IMR-90 (cell line): ENCODE measurements at regions not wholly inside any gene's neighbourhood (a gene's known extent, or its start where the extent isn't known, plus 50 kb on each side); places are given as distances from the start of the nearest gene placed in this dataset.

Experiments used
- ATAC-seq: fragments of 200-7000 bp; cut with Tn5 transposase; 2 replicates; pipeline ENCODE4 v1.9.1; 2020; ENCODE audit warnings: low read depth, mild to moderate bottlenecking, moderate library complexity
- BruUV-seq: library from RNA; stranded (reverse); fragments of 400-500 nt; replicated peaks from 2 replicates; lab custom pipeline; 2021; lab: Mats Ljungman, UMichigan
- CTCF ChIA-PET: fragments of 300-600 bp; formaldehyde crosslinking; extraction: SDS; loops from one replicate; lab custom pipeline; 2021; ENCODE audit warnings: antibody characterized with exemption; lab: Yijun Ruan, JAX
- POLR2A ChIA-PET: fragments of 300-600 bp; sonication (Branson Sonifier 250); formaldehyde crosslinking; loops from one replicate; lab custom pipeline; 2022; ENCODE audit warnings: antibody characterized with exemption; ENCODE audit not compliant: unreplicated experiment; lab: Charles Lee
- DNase-seq: peaks from one replicate; pipeline ENCODE4 v3.0.0; 2013
- H2AFZ ChIP-seq: replicated peaks from 2 replicates; pipeline ENCODE3; 2013; ENCODE audit warnings: low read length, mild to moderate bottlenecking; ENCODE audit not compliant: poor library complexity
- H2AK5ac ChIP-seq: 2 replicates; pipeline ENCODE4 v1.6.1; 2013; ENCODE audit warnings: low read depth, low read length, inconsistent platforms
- H2AK9ac ChIP-seq: replicated peaks from 2 replicates; pipeline ENCODE3; 2013; ENCODE audit warnings: mild to moderate bottlenecking, low read depth, low read length, moderate library complexity; ENCODE audit not compliant: poor library complexity
- H2BK120ac ChIP-seq: 2 replicates; pipeline ENCODE4 v1.6.1; 2013; ENCODE audit warnings: low read depth, low read length, inconsistent platforms
- H2BK15ac ChIP-seq: 3 replicates; pipeline ENCODE4 v1.6.1; 2013; ENCODE audit warnings: low read depth, low read length, inconsistent platforms
- H2BK20ac ChIP-seq: 2 replicates; pipeline ENCODE4 v1.6.1; 2013; ENCODE audit warnings: low read depth, mild to moderate bottlenecking, inconsistent platforms, low read length, moderate library complexity
- H2BK5ac ChIP-seq: 2 replicates; pipeline ENCODE4 v1.6.1; 2013; ENCODE audit warnings: mild to moderate bottlenecking, low read depth, low read length, inconsistent platforms; ENCODE audit not compliant: poor library complexity, severe bottlenecking
- H3K14ac ChIP-seq: replicated peaks from 2 replicates; pipeline ENCODE4 v1.6.1; 2013; ENCODE audit warnings: low read depth, low read length, inconsistent platforms
- H3K18ac ChIP-seq: 2 replicates; pipeline ENCODE4 v1.6.1; 2013; ENCODE audit warnings: low read depth, low read length, control low read depth
- H3K23ac ChIP-seq: 2 replicates; pipeline ENCODE4 v1.6.1; 2013; ENCODE audit warnings: low read depth, low read length, inconsistent platforms
- H3K27ac ChIP-seq: 2 replicates; pipeline ENCODE4 v1.5.1; 2013; ENCODE audit warnings: mild to moderate bottlenecking, control low read depth, low read length; ENCODE audit not compliant: insufficient read depth
- H3K27me3 ChIP-seq: 2 replicates; pipeline ENCODE4 v1.6.1; 2013; ENCODE audit warnings: low read length; ENCODE audit not compliant: control insufficient read depth, insufficient read depth
- H3K36me3 ChIP-seq: 2 replicates; pipeline ENCODE4 v1.6.1; 2013; ENCODE audit warnings: low read length, mixed read lengths; ENCODE audit not compliant: control insufficient read depth, insufficient read depth
- H3K4ac ChIP-seq: 2 replicates; pipeline ENCODE4 v1.6.1; 2013; ENCODE audit warnings: low read depth, low read length, inconsistent platforms
- H3K4me1 ChIP-seq: 2 replicates; pipeline ENCODE4 v1.6.1; 2013; ENCODE audit warnings: low read length, mixed read lengths; ENCODE audit not compliant: control insufficient read depth, insufficient read depth
- H3K4me2 ChIP-seq: 2 replicates; pipeline ENCODE4 v1.6.1; 2013; ENCODE audit warnings: low read depth, mild to moderate bottlenecking, control low read depth, low read length, moderate library complexity
- H3K4me3 ChIP-seq: 2 replicates; pipeline ENCODE4 v1.5.1; 2013; ENCODE audit warnings: low read depth, mild to moderate bottlenecking, control low read depth, low read length, moderate library complexity; ENCODE audit not compliant: insufficient read depth
- H3K56ac ChIP-seq: 2 replicates; pipeline ENCODE4 v1.6.1; 2013; ENCODE audit warnings: low read length, inconsistent platforms; ENCODE audit not compliant: insufficient read depth; ENCODE audit errors: extremely low read depth
- H3K79me1 ChIP-seq, 2 experiments: 2 replicates each; pipeline ENCODE4 v1.6.1; 2013; ENCODE audit warnings: low read length in 2 of 2, inconsistent platforms in 1 of 2, low read depth in 1 of 2
- H3K9ac ChIP-seq: 2 replicates; pipeline ENCODE4 v1.6.1; 2013; ENCODE audit warnings: low read depth, low read length, control low read depth
- H3K9me1 ChIP-seq: 2 replicates; pipeline ENCODE4 v1.6.1; 2013; ENCODE audit warnings: low read length, inconsistent platforms; ENCODE audit not compliant: insufficient read depth
- H3K9me3 ChIP-seq: 2 replicates; pipeline ENCODE4 v1.6.1; 2013; ENCODE audit warnings: low read length; ENCODE audit not compliant: control insufficient read depth, insufficient read depth
- H4K20me1 ChIP-seq: 2 replicates; pipeline ENCODE4 v1.6.1; 2013; ENCODE audit warnings: low read length, inconsistent platforms; ENCODE audit not compliant: insufficient read depth
- H4K5ac ChIP-seq: 2 replicates; pipeline ENCODE4 v1.6.1; 2013; ENCODE audit warnings: mild to moderate bottlenecking, low read depth, low read length, control low read depth
- H4K8ac ChIP-seq, 2 experiments: 2 replicates each; pipeline ENCODE4 v1.6.1; 2013; ENCODE audit warnings: low read depth in 2 of 2, low read length in 2 of 2, control low read depth in 1 of 2, inconsistent platforms in 1 of 2
- H4K91ac ChIP-seq: 2 replicates; pipeline ENCODE4 v1.6.1; 2013; ENCODE audit warnings: low read depth, low read length, inconsistent platforms; ENCODE audit not compliant: insufficient read depth
- BHLHE40 ChIP-seq: fragments of 150-350 bp; IDR thresholded peaks from 2 replicates; pipeline ENCODE4 v1.6.1; 2016; ENCODE audit warnings: mild to moderate bottlenecking, low read depth, low read length
- CEBPB ChIP-seq: IDR thresholded peaks from 2 replicates; pipeline ENCODE4 v1.6.1; 2012; ENCODE audit warnings: low read depth, low read length, improper control_type of control experiment
- CHD1 ChIP-seq: IDR thresholded peaks from 2 replicates; pipeline ENCODE4 v1.6.1; 2012; ENCODE audit warnings: low read depth, low read length, improper control_type of control experiment
- FOS ChIP-seq: fragments of 150-350 bp; IDR thresholded peaks from 2 replicates; pipeline ENCODE4 v1.6.1; 2016; ENCODE audit warnings: low read depth, low read length
- MAFK ChIP-seq: IDR thresholded peaks from 2 replicates; pipeline ENCODE4 v1.6.1; 2012; ENCODE audit warnings: low read depth, low read length, improper control_type of control experiment
- MAZ ChIP-seq: IDR thresholded peaks from 2 replicates; pipeline ENCODE4 v1.6.1; 2012; ENCODE audit warnings: low read depth, mild to moderate bottlenecking, low read length, improper control_type of control experiment, moderate library complexity, borderline replicate concordance
- MXI1 ChIP-seq: IDR thresholded peaks from 2 replicates; pipeline ENCODE4 v1.6.1; 2012; ENCODE audit warnings: low read depth, mild to moderate bottlenecking, low read length, moderate library complexity, borderline replicate concordance
- NFE2L2 ChIP-seq: fragments of 150-350 bp; IDR thresholded peaks from 2 replicates; pipeline ENCODE4 v1.6.1; 2016; ENCODE audit warnings: low read depth, mild to moderate bottlenecking, low read length
- POLR2A ChIP-seq: IDR thresholded peaks from 2 replicates; pipeline ENCODE4 v1.6.1; 2012; ENCODE audit warnings: mild to moderate bottlenecking, low read depth, low read length
- RAD21 ChIP-seq: IDR thresholded peaks from 2 replicates; pipeline ENCODE4 v1.6.1; 2012; ENCODE audit warnings: low read length, improper control_type of control experiment
- RCOR1 ChIP-seq: IDR thresholded peaks from 2 replicates; pipeline ENCODE4 v1.6.1; 2012; ENCODE audit warnings: mild to moderate bottlenecking, low read length, improper control_type of control experiment; ENCODE audit not compliant: insufficient replicate concordance
- RFX5 ChIP-seq: IDR thresholded peaks from 2 replicates; pipeline ENCODE4 v1.8.0; 2012; ENCODE audit warnings: low read depth, mild to moderate bottlenecking, low read length, moderate library complexity
- SMC3 ChIP-seq: fragments of 150-350 bp; IDR thresholded peaks from 2 replicates; pipeline ENCODE4 v1.6.1; 2016; ENCODE audit warnings: low read depth, mild to moderate bottlenecking, antibody characterized with exemption, low read length, moderate library complexity
- WGBS, 2 experiments: methylation state at CpG; one replicate each; pipeline versions ENCODE4 v1.1.5 to v1.1.7; 2013; ENCODE audit warnings: missing lambda C conversion rate in 2 of 2; ENCODE audit not compliant: insufficient read length in 1 of 2; ENCODE audit errors: extremely low coverage in 2 of 2; 5-methylcytosine and 5-hydroxymethylcytosine counted together
- dilution Hi-C: fragments of 300-500 bp; cut with HindIII; formaldehyde crosslinking; loops from one replicate; pipeline ENCODE4 v1.14.3; 2018; ENCODE audit warnings: low sequenced_read_pairs; ENCODE audit not compliant: unreplicated experiment
- in situ Hi-C: fragments of 300-500 bp; cut with MboI; formaldehyde crosslinking; loops from 3 replicates; pipeline ENCODE4 v1.14.3; 2019; ENCODE audit warnings: low sequenced_read_pairs, inconsistent platforms, mixed read lengths
- intact Hi-C: fragments of 100-400 bp; cut with micrococcal nuclease; formaldehyde crosslinking; loops from 2 replicates; pipeline ENCODE4 v1.10.0; 2022
- TF ChIP-seq, protein P1 (sequence below): fragments of 150-350 bp; IDR thresholded peaks from 2 replicates; pipeline ENCODE4 v1.6.1; 2016; ENCODE audit warnings: low read depth, mild to moderate bottlenecking, low read length, moderate library complexity, borderline replicate concordance
- TF ChIP-seq, protein P2 (sequence below): conservative IDR thresholded peaks from 2 replicates; pipeline ENCODE4 v1.5.1; 2012; ENCODE audit warnings: mild to moderate bottlenecking, low read depth, low read length, improper control_type of control experiment
- TF ChIP-seq, protein P3 (sequence below): fragments of 150-350 bp; IDR thresholded peaks from 2 replicates; pipeline ENCODE4 v1.6.1; 2017; ENCODE audit warnings: mild to moderate bottlenecking, antibody characterized with exemption, low read length, low read depth

DNA sequence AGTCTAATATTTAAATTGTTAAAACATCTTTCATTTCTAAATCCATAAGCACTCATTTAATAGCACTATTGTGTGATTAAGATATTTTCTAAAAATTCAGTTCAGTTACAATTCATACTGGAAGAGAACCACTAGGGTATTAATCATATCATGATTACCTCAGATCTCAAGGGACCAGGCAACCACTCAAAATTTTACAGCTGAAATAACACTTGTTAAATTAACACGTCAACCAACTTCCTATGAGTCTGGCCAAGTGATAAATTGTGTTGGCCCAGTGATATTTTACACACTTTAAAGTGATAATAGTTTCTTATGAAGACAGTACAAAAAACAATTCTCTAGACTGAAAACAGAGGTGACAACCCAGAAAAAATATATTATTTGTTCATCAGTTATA, 869.0 kb upstream of the ADGRB3 start:
- DNase-seq = no peak

More for the DNA sequence above, 869.0 kb upstream of the ADGRB3 start:
- H3K27me3 ChIP-seq = no peaks in the 10 kb centered on the region
- no peak overlapping the region for H4K8ac ChIP-seq
- H3K36me3 ChIP-seq = no peaks in the 10 kb centered on the region
- POLR2A ChIA-PET = no interaction called here
- no peak overlapping the region for H2BK20ac ChIP-seq
- no peak overlapping the region for H4K91ac ChIP-seq
- H2BK15ac ChIP-seq = no peak overlapping the region
- H2AK5ac ChIP-seq = no peak overlapping the region
- no peak overlapping the region for H3K4me3 ChIP-seq
- H3K4ac ChIP-seq = no peak overlapping the region
- CTCF ChIA-PET = interaction anchor here (0.7 kb wide), 1 partner anchor 1185 kb away, joined by 3 read pairs; no protein-coding TSS in a partner anchor
- no peak overlapping the region for H3K14ac ChIP-seq
- no peak overlapping the region for H3K23ac ChIP-seq
- no peak overlapping the region for H3K9ac ChIP-seq
- no peak overlapping the region for H2AFZ ChIP-seq
- no peak overlapping the region for H4K5ac ChIP-seq
- H4K20me1 ChIP-seq = no peaks in the 10 kb centered on the region
- in situ Hi-C loops = no loop called here
- TF ChIP-seq CEBPB = no peak
- no peak for TF ChIP-seq RCOR1
- no peak for TF ChIP-seq MAFK
- TF ChIP-seq SMC3 = no peak
- TF ChIP-seq RAD21 = no peak
- TF ChIP-seq NFE2L2 = no peak
- no peak for TF ChIP-seq FOS
- TF ChIP-seq, protein P1, sequence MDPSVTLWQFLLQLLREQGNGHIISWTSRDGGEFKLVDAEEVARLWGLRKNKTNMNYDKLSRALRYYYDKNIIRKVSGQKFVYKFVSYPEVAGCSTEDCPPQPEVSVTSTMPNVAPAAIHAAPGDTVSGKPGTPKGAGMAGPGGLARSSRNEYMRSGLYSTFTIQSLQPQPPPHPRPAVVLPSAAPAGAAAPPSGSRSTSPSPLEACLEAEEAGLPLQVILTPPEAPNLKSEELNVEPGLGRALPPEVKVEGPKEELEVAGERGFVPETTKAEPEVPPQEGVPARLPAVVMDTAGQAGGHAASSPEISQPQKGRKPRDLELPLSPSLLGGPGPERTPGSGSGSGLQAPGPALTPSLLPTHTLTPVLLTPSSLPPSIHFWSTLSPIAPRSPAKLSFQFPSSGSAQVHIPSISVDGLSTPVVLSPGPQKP = no peak
- no peak for TF ChIP-seq RFX5
- no peak for TF ChIP-seq BHLHE40
- no peak for TF ChIP-seq CHD1
- TF ChIP-seq, protein P2, sequence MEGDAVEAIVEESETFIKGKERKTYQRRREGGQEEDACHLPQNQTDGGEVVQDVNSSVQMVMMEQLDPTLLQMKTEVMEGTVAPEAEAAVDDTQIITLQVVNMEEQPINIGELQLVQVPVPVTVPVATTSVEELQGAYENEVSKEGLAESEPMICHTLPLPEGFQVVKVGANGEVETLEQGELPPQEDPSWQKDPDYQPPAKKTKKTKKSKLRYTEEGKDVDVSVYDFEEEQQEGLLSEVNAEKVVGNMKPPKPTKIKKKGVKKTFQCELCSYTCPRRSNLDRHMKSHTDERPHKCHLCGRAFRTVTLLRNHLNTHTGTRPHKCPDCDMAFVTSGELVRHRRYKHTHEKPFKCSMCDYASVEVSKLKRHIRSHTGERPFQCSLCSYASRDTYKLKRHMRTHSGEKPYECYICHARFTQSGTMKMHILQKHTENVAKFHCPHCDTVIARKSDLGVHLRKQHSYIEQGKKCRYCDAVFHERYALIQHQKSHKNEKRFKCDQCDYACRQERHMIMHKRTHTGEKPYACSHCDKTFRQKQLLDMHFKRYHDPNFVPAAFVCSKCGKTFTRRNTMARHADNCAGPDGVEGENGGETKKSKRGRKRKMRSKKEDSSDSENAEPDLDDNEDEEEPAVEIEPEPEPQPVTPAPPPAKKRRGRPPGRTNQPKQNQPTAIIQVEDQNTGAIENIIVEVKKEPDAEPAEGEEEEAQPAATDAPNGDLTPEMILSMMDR = no peak
- TF ChIP-seq POLR2A = no peak
- TF ChIP-seq, protein P3, sequence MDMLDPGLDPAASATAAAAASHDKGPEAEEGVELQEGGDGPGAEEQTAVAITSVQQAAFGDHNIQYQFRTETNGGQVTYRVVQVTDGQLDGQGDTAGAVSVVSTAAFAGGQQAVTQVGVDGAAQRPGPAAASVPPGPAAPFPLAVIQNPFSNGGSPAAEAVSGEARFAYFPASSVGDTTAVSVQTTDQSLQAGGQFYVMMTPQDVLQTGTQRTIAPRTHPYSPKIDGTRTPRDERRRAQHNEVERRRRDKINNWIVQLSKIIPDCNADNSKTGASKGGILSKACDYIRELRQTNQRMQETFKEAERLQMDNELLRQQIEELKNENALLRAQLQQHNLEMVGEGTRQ = no peak
- no peak for TF ChIP-seq MAZ
- TF ChIP-seq MXI1 = no peak
- no peak overlapping the region for H2BK120ac ChIP-seq
- no peak overlapping the region for H2BK5ac ChIP-seq
- H3K79me1 ChIP-seq = no peaks in the 10 kb centered on the region
- H3K56ac ChIP-seq = no peak overlapping the region
- no peak overlapping the region for H3K27ac ChIP-seq
- no TSS peak for BruUV-seq
- no CpG with 5 or more reads among the region's 1 CpG for WGBS, 2 experiments
- H3K9me3 ChIP-seq = 0 out of 2 replicates have a peak, but pooled peaks cover 2% of the 10 kb centered on the region
- dilution Hi-C loops = no loop called here
- no peak overlapping the region for H2AK9ac ChIP-seq
- no peak for ATAC-seq
- no peaks in the 10 kb centered on the region for H3K9me1 ChIP-seq
- no peak overlapping the region for H3K18ac ChIP-seq
- intact Hi-C loops = no loop called here
- H3K4me2 ChIP-seq = no peak overlapping the region
- H3K4me1 ChIP-seq = no peaks in the 10 kb centered on the region
